GM12878 (cell line): ENCODE measurements at regions not wholly inside any gene's neighbourhood (a gene's known extent, or its start where the extent isn't known, plus 50 kb on each side); places are given as distances from the start of the nearest gene placed in this dataset.

Experiments used
- ATAC-seq: fragments of 200-7000 bp; cut with Tn5 transposase; 3 replicates; pipeline ENCODE4 v1.9.1; 2020; ENCODE audit warnings: mild to moderate bottlenecking, moderate library complexity
- BruUV-seq: library from RNA; stranded (reverse); fragments of 400-500 nt; replicated peaks from 2 replicates; lab custom pipeline; 2021; lab: Mats Ljungman, UMichigan
- CTCF ChIA-PET: fragments of 300-600 bp; sonication (Branson Sonifier 250); formaldehyde crosslinking; extraction: SDS; loops from one replicate; lab custom pipeline; 2021; ENCODE audit warnings: inconsistent platforms; lab: Yijun Ruan, JAX
- POLR2A ChIA-PET: fragments of 350-600 bp; formaldehyde crosslinking; extraction: SDS; loops from one replicate; lab custom pipeline; 2021; ENCODE audit warnings: inconsistent platforms; lab: Charles Lee
- RAD21 ChIA-PET: fragments of 300-600 bp; sonication (Branson Sonifier 250); formaldehyde crosslinking; loops from one replicate; lab custom pipeline; 2023; ENCODE audit warnings: antibody characterized with exemption; ENCODE audit not compliant: unreplicated experiment; lab: Charles Lee
- SMC1A ChIA-PET: fragments of 300-600 bp; sonication (Branson Sonifier 250); formaldehyde crosslinking; loops from one replicate; lab custom pipeline; 2023; ENCODE audit not compliant: unreplicated experiment, uncharacterized antibody; lab: Charles Lee
- DNase-seq: peaks from one replicate; pipeline ENCODE4 v3.0.0-alpha.2; 2011; ENCODE audit warnings: low read depth, low spot score
- FAIRE-seq: peaks from 3 replicates; lab custom pipeline; 2011; peaks lifted over from hg19 to GRCh38; lab: Jason Lieb, UNC
- H2AFZ ChIP-seq: 2 replicates; pipeline ENCODE4 v1.6.0; 2011; ENCODE audit warnings: low read depth, low read length, control low read depth; ENCODE audit not compliant: control insufficient read depth
- H3K27ac ChIP-seq: 2 replicates; pipeline ENCODE4 v1.5.1; 2011; ENCODE audit warnings: control low read depth; ENCODE audit not compliant: control insufficient read depth, insufficient read depth
- H3K27me3 ChIP-seq, 2 experiments: replicated peaks in 1 of 2; 2 replicates each; pipeline versions ENCODE4 v1.6.0 to v1.6.1; 2011; ENCODE audit warnings: low read length in 1 of 2; ENCODE audit not compliant: control insufficient read depth in 2 of 2, insufficient read depth in 2 of 2
- H3K36me3 ChIP-seq, 2 experiments: 2 replicates each; pipeline ENCODE4 v1.5.1; 2011; ENCODE audit warnings: low read length in 1 of 2; ENCODE audit not compliant: control insufficient read depth in 2 of 2, insufficient read depth in 2 of 2
- H3K4me1 ChIP-seq: 2 replicates; pipeline ENCODE4 v1.6.1; 2011; ENCODE audit warnings: mild to moderate bottlenecking, low read length, moderate library complexity, mixed read lengths; ENCODE audit not compliant: control insufficient read depth, insufficient read depth
- H3K4me2 ChIP-seq: 2 replicates; pipeline ENCODE4 v1.6.0; 2011; ENCODE audit warnings: control low read depth; ENCODE audit not compliant: control insufficient read depth, insufficient read depth
- H3K4me3 ChIP-seq: fragments of 200-600 bp; sonication (generic); 2 replicates; pipeline ENCODE4 v1.5.1; 2016
- H3K79me2 ChIP-seq: 2 replicates; pipeline ENCODE4 v1.6.0; 2011; ENCODE audit warnings: low read length; ENCODE audit not compliant: control insufficient read depth, insufficient read depth
- H3K9ac ChIP-seq: 2 replicates; pipeline ENCODE4 v1.8.0; 2011; ENCODE audit warnings: low read length, control low read depth, mixed read lengths; ENCODE audit not compliant: control insufficient read depth, insufficient read depth
- H3K9me3 ChIP-seq: replicated peaks from 3 replicates; pipeline ENCODE4 v1.5.1; 2011; ENCODE audit warnings: mild to moderate bottlenecking, low read length; ENCODE audit not compliant: control insufficient read depth, insufficient read depth
- H4K20me1 ChIP-seq: 2 replicates; pipeline ENCODE4 v1.6.0; 2011; ENCODE audit not compliant: control insufficient read depth, insufficient read depth
- ETV6 ChIP-seq, 2 experiments: fragments of 450-650 bp in 1 of 2; IDR thresholded peaks in 1 of 2; conservative IDR thresholded peaks in 1 of 2; 2 replicates each; pipeline ENCODE4 v1.6.1; 2014; ENCODE audit warnings: antibody characterized with exemption in 1 of 2, borderline replicate concordance in 1 of 2, low read depth in 1 of 2, mild to moderate bottlenecking in 1 of 2, moderate library complexity in 1 of 2
- GABPA ChIP-seq: IDR thresholded peaks from 2 replicates; pipeline ENCODE4 v1.6.1; 2014; ENCODE audit warnings: antibody characterized with exemption, low read depth, mild to moderate bottlenecking, inconsistent platforms
- JUND ChIP-seq: IDR thresholded peaks from 2 replicates; pipeline ENCODE4 v1.6.1; 2012; ENCODE audit warnings: low read depth, mild to moderate bottlenecking, low read length, improper control_type of control experiment, moderate library complexity
- LARP7 ChIP-seq: fragments of 450-650 bp; IDR thresholded peaks from 2 replicates; pipeline ENCODE4 v1.6.1; 2017; ENCODE audit warnings: mild to moderate bottlenecking
- NFXL1 ChIP-seq: fragments of 450-650 bp; IDR thresholded peaks from 2 replicates; pipeline ENCODE4 v1.6.1; 2017; ENCODE audit warnings: antibody characterized with exemption, mild to moderate bottlenecking, borderline replicate concordance
- NRF1 ChIP-seq: conservative IDR thresholded peaks from 2 replicates; pipeline ENCODE4 v1.6.1; 2011; ENCODE audit warnings: mild to moderate bottlenecking, low read depth, low read length, improper control_type of control experiment
- PAX5 ChIP-seq: IDR thresholded peaks from 2 replicates; pipeline ENCODE4 v1.6.1; 2011; ENCODE audit warnings: low read depth, low read length, borderline replicate concordance
- POLR2AphosphoS2 ChIP-seq: IDR thresholded peaks from 2 replicates; pipeline ENCODE4 v1.6.1; 2011; ENCODE audit warnings: low read depth, mild to moderate bottlenecking, low read length, improper control_type of control experiment, moderate library complexity
- RBBP5 ChIP-seq: fragments of 200-600 bp; sonication (generic); conservative IDR thresholded peaks from 2 replicates; pipeline ENCODE4 v1.6.1; 2016
- RFX5 ChIP-seq: IDR thresholded peaks from 2 replicates; pipeline ENCODE4 v1.6.1; 2011; ENCODE audit warnings: low read depth, low read length, improper control_type of control experiment
- SKIL ChIP-seq: fragments of 450-650 bp; IDR thresholded peaks from 2 replicates; pipeline ENCODE4 v1.6.1; 2017; ENCODE audit warnings: mild to moderate bottlenecking, low read depth, inconsistent platforms; ENCODE audit not compliant: poor library complexity, severe bottlenecking
- STAT3 ChIP-seq: IDR thresholded peaks from 2 replicates; pipeline ENCODE4 v1.6.1; 2011; ENCODE audit warnings: low read depth, low read length, improper control_type of control experiment
- SUPT20H ChIP-seq: IDR thresholded peaks from 2 replicates; pipeline ENCODE4 v1.6.1; 2011; ENCODE audit warnings: low read depth, mild to moderate bottlenecking, low read length, moderate library complexity, borderline replicate concordance; ENCODE audit not compliant: control insufficient read depth
- SUZ12 ChIP-seq: fragments of 200-600 bp; sonication (generic); IDR thresholded peaks from one replicate; pipeline ENCODE4 v1.6.1; 2018; ENCODE audit warnings: antibody characterized with exemption, mild to moderate bottlenecking; ENCODE audit not compliant: unreplicated experiment
- TBL1XR1 ChIP-seq: IDR thresholded peaks from 2 replicates; pipeline ENCODE4 v1.6.1; 2012; ENCODE audit warnings: low read depth, low read length, improper control_type of control experiment
- USF1 ChIP-seq: IDR thresholded peaks from 2 replicates; pipeline ENCODE4 v1.6.1; 2011; ENCODE audit warnings: borderline replicate concordance, low read depth, mild to moderate bottlenecking, moderate library complexity, mixed read lengths, low read length; ENCODE audit not compliant: insufficient read depth; ENCODE audit errors: extremely low read length
- ZNF622 ChIP-seq: fragments of 450-650 bp; IDR thresholded peaks from 2 replicates; pipeline ENCODE4 v1.6.1; 2017; ENCODE audit warnings: mild to moderate bottlenecking, inconsistent platforms
- WGBS: methylation state at CpG from one replicate; pipeline ENCODE4 v1.1.6; 2016; ENCODE audit warnings: low lambda C conversion rate; ENCODE audit not compliant: insufficient replicate concordance, insufficient coverage; ENCODE audit errors: missing lambda C conversion rate; 5-methylcytosine and 5-hydroxymethylcytosine counted together
- in situ Hi-C: fragments of 300-500 bp; cut with MboI; formaldehyde crosslinking; loops from 9 replicates; pipeline ENCODE4 v1.14.3; 2018; ENCODE audit warnings: mixed read lengths
- intact Hi-C: fragments of 100-400 bp; cut with micrococcal nuclease; formaldehyde crosslinking; loops from one replicate; pipeline ENCODE4 v1.14.2; 2022; ENCODE audit not compliant: unreplicated experiment
- TF ChIP-seq, protein P1 (sequence below): fragments of 450-650 bp; IDR thresholded peaks from 2 replicates; pipeline ENCODE4 v1.6.1; 2014; ENCODE audit warnings: mild to moderate bottlenecking

- no peaks in the 10 kb centered on the region for H3K4me1 ChIP-seq
- in situ Hi-C loops, result no loop called here
- WGBS, result 18% methylated on average over 2 of the region's 2 CpGs
- H3K27me3 ChIP-seq, result no peaks in the 10 kb centered on the region
- no peak for FAIRE-seq
- BruUV-seq, result no TSS peak
- no peak for ATAC-seq
- POLR2A ChIA-PET, result no interaction called here
- no peak overlapping the region for H3K4me3 ChIP-seq
- H3K36me3 ChIP-seq, result no peaks in the 10 kb centered on the region
- SMC1A ChIA-PET, result no interaction called here
- CTCF ChIA-PET, result no interaction called here
- no peak overlapping the region for H3K27ac ChIP-seq
- intact Hi-C loops, result no loop called here
- no peak overlapping the region for H3K4me2 ChIP-seq
- TF ChIP-seq RBBP5 (no peak), USF1 (no peak), ETV6 (conservative IDR thresholded peaks at IDR 0.05 in 1 of 2, IDR thresholded peaks at IDR 0.05 in 1 of 2; ENCODE audit: borderline replicate concordance in 1 of 2, low read depth in 1 of 2) (no peak), LARP7 (no peak), SUZ12 (no peak), POLR2AphosphoS2 (no peak), JUND (no peak), SKIL (no peak), PAX5 (no peak), NFXL1 (no peak), STAT3 (no peak), TBL1XR1 (no peak), NRF1 (no peak), GABPA (no peak), SUPT20H (no peak), ZNF622 (no peak), RFX5 (no peak)
- TF ChIP-seq, protein P1, sequence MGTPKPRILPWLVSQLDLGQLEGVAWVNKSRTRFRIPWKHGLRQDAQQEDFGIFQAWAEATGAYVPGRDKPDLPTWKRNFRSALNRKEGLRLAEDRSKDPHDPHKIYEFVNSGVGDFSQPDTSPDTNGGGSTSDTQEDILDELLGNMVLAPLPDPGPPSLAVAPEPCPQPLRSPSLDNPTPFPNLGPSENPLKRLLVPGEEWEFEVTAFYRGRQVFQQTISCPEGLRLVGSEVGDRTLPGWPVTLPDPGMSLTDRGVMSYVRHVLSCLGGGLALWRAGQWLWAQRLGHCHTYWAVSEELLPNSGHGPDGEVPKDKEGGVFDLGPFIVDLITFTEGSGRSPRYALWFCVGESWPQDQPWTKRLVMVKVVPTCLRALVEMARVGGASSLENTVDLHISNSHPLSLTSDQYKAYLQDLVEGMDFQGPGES, result no peak
- no peak overlapping the region for H3K9ac ChIP-seq
- H3K79me2 ChIP-seq, result no peaks in the 10 kb centered on the region
- DNase-seq, result no peak
- H3K9me3 ChIP-seq, result no peaks in the 10 kb centered on the region
- no peaks in the 10 kb centered on the region for H4K20me1 ChIP-seq
- RAD21 ChIA-PET, result no interaction called here
- H2AFZ ChIP-seq, result no peak overlapping the region
Observed at GRCh38 chr11:15861256-15861655, 495.1 kb downstream of the SOX6 start.
